ENCODE measurements at regions not wholly inside any gene's neighbourhood (a gene's known extent, or its start where the extent isn't known, plus 50 kb on each side); places are given as distances from the start of the nearest gene placed in this dataset.

DNA sequence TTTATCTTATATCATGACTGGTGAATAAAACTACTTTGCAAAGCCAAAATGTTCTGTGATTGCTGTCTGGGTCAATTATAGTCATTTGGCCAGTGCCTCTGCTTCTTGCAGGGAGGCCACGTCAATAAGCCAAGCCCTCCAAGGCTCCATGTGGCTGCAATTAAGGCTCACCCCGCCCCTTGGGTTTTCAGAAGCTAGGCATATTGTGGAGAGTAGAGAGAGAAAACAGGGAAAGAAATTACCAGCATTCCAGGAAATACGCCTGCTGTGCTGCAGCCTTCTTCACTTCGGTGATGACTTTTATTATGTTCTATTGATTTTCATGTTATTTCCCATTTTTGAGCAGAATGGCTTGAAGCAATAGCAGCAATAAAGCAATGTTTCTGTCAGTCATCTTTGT is 319.7 kb downstream of the SOX11 start:
- TF ChIP-seq POLR2A (IDR thresholded peaks at IDR 0.05) (no peak), CTCF (IDR thresholded peaks at IDR 0.05 in 4 of 5, conservative IDR thresholded peaks at IDR 0.05 in 1 of 5) (no peak)

All from gastrocnemius medialis (tissue), 4 donors.